GM13977 (cell line): ENCODE measurements at regions not wholly inside any gene's neighbourhood (a gene's known extent, or its start where the extent isn't known, plus 50 kb on each side); places are given as distances from the start of the nearest gene placed in this dataset.
A peak's percentile ranks its signal among the peaks of the same experiment; 100 is the strongest.
"Not testable (repeated sequence)": the region's sequence is repeated elsewhere in the genome, so short reads cannot be mapped to it uniquely, and the experiment has no call there.

ENCODE experiments used
- DNase-seq: peaks from one replicate; pipeline ENCODE4 v3.0.0; 2012; ENCODE audit warnings: low spot score
- in situ Hi-C: fragments of 300-500 bp; cut with MboI; formaldehyde crosslinking; loops from one replicate; pipeline ENCODE4 v1.12.0; 2022; ENCODE audit warnings: low sequenced_read_pairs, low pct_unique_long_range_greater_than_20kb, mixed read lengths, inconsistent platforms; ENCODE audit not compliant: unreplicated experiment
- TF ChIP-seq, protein P1 (sequence below): IDR thresholded peaks from 2 replicates; pipeline ENCODE4 v1.5.1; 2012; ENCODE audit warnings: mild to moderate bottlenecking, control low read depth; ENCODE audit not compliant: insufficient read depth; ENCODE audit errors: extremely low read depth, missing control alignments

DNA sequence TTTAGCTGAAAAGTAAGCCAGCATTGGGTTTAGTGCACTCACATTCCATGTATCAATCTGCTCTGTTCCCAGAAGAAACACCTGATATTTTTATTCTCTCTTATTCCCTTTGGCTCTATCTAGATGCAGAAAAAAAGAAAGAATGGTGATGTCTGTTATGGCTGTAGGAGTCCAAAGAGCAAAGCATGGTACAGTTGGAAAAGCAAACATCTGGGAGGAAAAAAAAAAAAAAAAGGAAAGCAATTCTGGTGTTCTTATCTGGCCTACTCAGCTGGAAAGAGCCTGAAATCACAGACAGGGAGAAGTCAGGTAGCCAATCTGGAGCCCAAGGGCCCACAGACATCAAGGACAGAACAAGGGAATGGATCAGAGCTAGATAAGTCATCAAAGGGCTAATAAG is 293.9 kb downstream of the DUSP6 start:
- in situ Hi-C loops, result loop anchor here (10.0 kb wide), 1 partner anchor 406 kb away; no protein-coding TSS in a partner anchor
- TF ChIP-seq, protein P1, sequence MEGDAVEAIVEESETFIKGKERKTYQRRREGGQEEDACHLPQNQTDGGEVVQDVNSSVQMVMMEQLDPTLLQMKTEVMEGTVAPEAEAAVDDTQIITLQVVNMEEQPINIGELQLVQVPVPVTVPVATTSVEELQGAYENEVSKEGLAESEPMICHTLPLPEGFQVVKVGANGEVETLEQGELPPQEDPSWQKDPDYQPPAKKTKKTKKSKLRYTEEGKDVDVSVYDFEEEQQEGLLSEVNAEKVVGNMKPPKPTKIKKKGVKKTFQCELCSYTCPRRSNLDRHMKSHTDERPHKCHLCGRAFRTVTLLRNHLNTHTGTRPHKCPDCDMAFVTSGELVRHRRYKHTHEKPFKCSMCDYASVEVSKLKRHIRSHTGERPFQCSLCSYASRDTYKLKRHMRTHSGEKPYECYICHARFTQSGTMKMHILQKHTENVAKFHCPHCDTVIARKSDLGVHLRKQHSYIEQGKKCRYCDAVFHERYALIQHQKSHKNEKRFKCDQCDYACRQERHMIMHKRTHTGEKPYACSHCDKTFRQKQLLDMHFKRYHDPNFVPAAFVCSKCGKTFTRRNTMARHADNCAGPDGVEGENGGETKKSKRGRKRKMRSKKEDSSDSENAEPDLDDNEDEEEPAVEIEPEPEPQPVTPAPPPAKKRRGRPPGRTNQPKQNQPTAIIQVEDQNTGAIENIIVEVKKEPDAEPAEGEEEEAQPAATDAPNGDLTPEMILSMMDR, result no peak
- no peak for DNase-seq

DNA sequence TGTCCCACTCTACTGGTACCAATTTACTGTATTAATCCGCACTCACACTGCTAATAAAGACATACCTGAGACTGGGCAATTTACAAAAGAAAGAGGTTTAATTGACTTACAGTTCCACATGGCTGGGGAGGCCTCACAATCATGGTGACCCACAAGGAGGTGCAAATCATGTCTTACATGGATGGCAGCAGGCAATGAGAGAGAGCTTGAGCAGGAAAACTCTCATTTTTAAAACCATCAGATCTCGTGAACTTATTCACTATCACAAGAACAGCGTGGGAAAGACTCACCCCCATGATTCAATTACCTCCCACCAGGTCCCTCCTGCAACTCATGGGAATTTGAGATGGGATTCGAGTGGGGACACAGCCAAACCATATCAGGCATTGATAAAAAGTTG is 298.5 kb downstream of the DUSP6 start:
- DNase-seq, result not testable (repeated sequence)
- in situ Hi-C loops, result loop anchor here (10.0 kb wide), 1 partner anchor 411 kb away; no protein-coding TSS in a partner anchor

DNA sequence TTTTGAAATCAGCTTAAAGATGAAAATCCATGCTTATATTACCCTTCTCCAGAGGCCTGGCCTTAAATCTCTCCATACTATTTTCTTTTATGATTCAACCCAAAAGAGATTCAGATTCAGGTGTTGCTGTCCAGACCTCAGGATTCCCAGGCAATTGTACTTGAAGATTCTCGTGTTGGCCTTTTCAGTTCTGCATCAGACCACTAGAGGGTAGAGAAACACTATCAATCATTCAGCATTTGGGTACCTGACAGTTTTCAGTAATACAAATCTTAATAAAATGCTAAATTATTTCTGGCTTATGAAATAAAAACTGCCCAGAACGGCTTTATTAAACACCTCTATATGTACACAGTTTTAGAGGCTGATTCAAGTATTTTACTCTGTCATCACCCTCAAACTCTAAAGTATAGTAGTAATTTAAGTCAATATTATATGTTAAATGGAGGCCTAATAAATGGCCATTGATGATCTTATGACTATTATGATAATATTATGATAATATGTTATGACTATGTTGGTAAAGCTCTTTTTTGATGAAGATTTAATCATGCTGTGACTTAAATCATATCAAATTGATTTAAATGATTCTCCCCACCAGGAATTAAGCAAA is 301.1 kb downstream of the DUSP6 start:
- TF ChIP-seq, protein P1, result peak; percentile 69
- DNase-seq, result peak; percentile 51
- in situ Hi-C loops, result loop anchor here (10.0 kb wide), 1 partner anchor 414 kb away; no protein-coding TSS in a partner anchor

DNA sequence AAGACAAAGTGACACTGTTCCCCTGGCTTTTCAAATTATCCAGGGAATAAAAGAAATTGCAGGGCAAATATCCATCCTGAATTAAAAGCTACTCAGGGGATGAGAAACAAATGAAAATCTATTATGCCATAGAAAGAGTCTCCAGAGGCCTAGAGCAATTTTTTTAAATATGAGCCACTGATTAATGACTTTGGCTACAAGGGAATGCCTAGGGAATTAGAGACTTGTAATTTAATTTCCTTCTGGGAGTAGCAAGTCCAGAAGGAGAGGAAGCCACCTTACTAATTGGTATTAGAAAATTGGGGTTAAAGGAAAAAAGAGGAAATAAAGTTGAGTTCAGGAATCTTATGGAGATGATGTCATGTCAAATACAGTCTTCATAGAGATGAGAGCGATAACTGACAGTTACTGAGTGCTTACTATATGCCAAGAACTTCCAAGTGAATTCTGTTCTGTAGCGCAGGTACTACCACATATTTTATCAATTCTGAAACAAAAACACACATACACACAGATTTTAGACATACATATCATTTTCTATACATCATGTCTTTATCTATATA is 304.4 kb downstream of the DUSP6 start:
- no peak for DNase-seq
- in situ Hi-C loops, result loop anchor here (10.0 kb wide), 1 partner anchor 477 kb away; the partner anchor contains the start of genes GALNT4 and POC1B
- TF ChIP-seq, protein P1, result no peak

DNA sequence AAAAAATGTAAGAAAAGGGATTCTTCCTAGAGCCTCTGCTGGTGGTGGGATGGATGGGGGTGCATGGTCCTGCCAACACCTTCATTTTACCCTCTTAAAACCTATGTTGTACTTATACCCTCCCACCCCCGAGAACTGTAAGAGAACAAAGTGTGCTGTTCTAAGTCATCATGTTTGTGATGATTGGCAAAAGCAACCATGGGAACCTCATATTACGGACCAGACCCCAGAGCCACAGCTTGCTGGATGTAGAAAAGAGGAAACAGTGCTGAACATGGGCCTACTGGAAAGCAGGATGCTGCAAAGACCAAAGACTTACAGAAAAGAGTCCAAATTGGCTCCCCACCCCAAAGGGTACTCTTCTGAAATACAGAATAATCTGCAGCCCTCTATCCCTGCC is 311.2 kb downstream of the DUSP6 start:
- in situ Hi-C loops, result loop anchor here (10.0 kb wide), 1 partner anchor 484 kb away; the partner anchor contains the start of genes GALNT4 and POC1B
- no peak for DNase-seq
- TF ChIP-seq, protein P1, result no peak

DNA sequence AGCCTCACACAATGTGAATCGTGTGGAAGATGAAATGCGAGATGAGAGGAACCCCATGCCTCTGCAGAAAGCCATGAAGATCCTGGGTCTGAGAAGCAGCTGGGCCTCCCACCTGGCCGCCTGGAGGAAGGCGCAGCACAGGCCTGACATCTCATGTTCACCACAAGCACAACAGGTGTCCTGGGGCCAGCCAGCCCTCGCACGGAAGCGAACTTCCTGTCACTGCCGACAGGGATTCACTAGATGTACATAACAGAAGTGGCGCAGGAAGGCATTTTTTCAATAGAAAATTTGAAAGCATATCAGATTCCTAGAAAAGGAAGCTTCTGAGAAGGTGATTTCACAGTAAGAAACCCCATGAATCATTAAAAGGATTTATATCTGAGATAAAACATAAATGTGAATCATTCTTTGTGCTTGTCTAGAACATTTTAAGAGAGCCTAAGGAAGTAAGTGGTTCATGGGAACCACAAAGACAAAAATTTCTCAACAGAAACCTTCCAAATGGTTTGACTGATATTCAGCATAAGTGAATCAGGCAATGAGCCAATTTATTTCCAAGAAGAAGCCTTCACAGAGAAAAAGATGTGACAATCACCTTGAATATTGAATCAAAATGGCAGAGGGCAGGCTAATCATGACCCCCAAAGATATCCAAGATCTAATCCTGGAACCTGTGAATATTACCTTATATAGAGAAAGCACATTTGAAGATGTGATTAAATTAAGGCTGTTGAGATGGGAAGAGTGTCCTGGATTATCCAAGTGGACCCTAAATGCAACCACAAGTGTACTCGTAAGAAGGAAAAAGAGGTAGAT is 311.9 kb downstream of the DUSP6 start:
- peak; percentile 36 for DNase-seq
- in situ Hi-C loops, result loop anchor here (10.0 kb wide), 1 partner anchor 484 kb away; the partner anchor contains the start of genes GALNT4 and POC1B
- TF ChIP-seq, protein P1, result peak; percentile 19
